ENCODE measurements at regions not wholly inside any gene's neighbourhood (a gene's known extent, or its start where the extent isn't known, plus 50 kb on each side); places are given as distances from the start of the nearest gene placed in this dataset.

GRCh38 chr10:83262434-83262833 lies 876.9 kb upstream of the GHITM start:
- H3K14ac ChIP-seq (ENCODE audit: insufficient read length): no peak overlapping the region
- FAIRE-seq: no peak
- H4K20me1 ChIP-seq (replicated peaks in 1 of 2; ENCODE audit: control insufficient read depth in 1 of 2, insufficient read depth in 2 of 2, low read length in 2 of 2): no peaks in the 10 kb centered on the region
- no peaks in the 10 kb centered on the region for H3K79me1 ChIP-seq (ENCODE audit: low read depth, low read length)
- H3K36me3 ChIP-seq (ENCODE audit: control insufficient read depth in 2 of 4, insufficient read depth in 4 of 4, low read length in 3 of 4): no peaks in the 10 kb centered on the region
- H2BK15ac ChIP-seq (ENCODE audit: low read length): no peak overlapping the region
- H3K56ac ChIP-seq (replicated peaks; ENCODE audit: insufficient read length, low read depth, low read length): no peak overlapping the region
- 91% methylated on average over 1 of the region's 1 CpG; no CpG with 5 or more reads in 1 of the 2 experiments for WGBS, 2 experiments (ENCODE audit: extremely low coverage in 1 of 2, insufficient coverage in 1 of 2, insufficient read length in 1 of 2, insufficient replicate concordance in 2 of 2, low coverage in 1 of 2, low lambda C conversion rate in 2 of 2, missing lambda C conversion rate in 1 of 2)
- ChIA-PET POLR2A (ENCODE audit: partially characterized antibody) (no interaction called here), CTCF (ENCODE audit: partially characterized antibody) (no interaction called here)
- no peak overlapping the region for H3K4me3 ChIP-seq (ENCODE audit: extremely low read depth in 1 of 4, insufficient read depth in 2 of 4, low read depth in 3 of 4, low read length in 4 of 4)
- no peak overlapping the region for H3K9ac ChIP-seq (replicated peaks in 1 of 4; ENCODE audit: extremely low read depth in 1 of 4, low read depth in 3 of 4, low read length in 3 of 4)
- no peak overlapping the region for H2BK5ac ChIP-seq (ENCODE audit: low read depth, low read length)
- H3K27me3 ChIP-seq (replicated peaks in 1 of 4; ENCODE audit: control insufficient read depth in 3 of 4, extremely low read depth in 1 of 4, insufficient read depth in 3 of 4, low read length in 3 of 4): no peaks in the 10 kb centered on the region
- H3K18ac ChIP-seq (ENCODE audit: extremely low read depth, low read length): no peak overlapping the region
- no peak overlapping the region for H3K4ac ChIP-seq (replicated peaks; ENCODE audit: insufficient read length, low read depth, low read length)
- H3K23me2 ChIP-seq (ENCODE audit: low read depth, low read length): no peaks in the 10 kb centered on the region
- no peak overlapping the region for H4K8ac ChIP-seq (ENCODE audit: extremely low read depth, insufficient read depth, low read length)
- no peaks in the 10 kb centered on the region for H3K4me1 ChIP-seq (replicated peaks in 1 of 4; ENCODE audit: control insufficient read depth in 3 of 4, insufficient read depth in 4 of 4, low read length in 3 of 4)
- no peak overlapping the region for H2AFZ ChIP-seq (ENCODE audit: low read length)
- H2AK5ac ChIP-seq (ENCODE audit: low read depth, low read length): no peak overlapping the region
- no peak overlapping the region for H2BK120ac ChIP-seq (replicated peaks; ENCODE audit: low read depth, low read length)
- H3K9me3 ChIP-seq (ENCODE audit: insufficient read depth in 2 of 2, low read depth in 1 of 2, low read length in 1 of 2): 0 out of 4 replicates have a peak, but pooled peaks cover 0 to 2% of the 10 kb centered on the region in 2 experiments
- H2BK20ac ChIP-seq (ENCODE audit: low read length): no peak overlapping the region
- H3K79me2 ChIP-seq (ENCODE audit: control insufficient read depth in 1 of 2, insufficient read depth in 2 of 2, low read length in 2 of 2): no peaks in the 10 kb centered on the region
- no peak overlapping the region for H3K4me2 ChIP-seq (ENCODE audit: insufficient read depth in 1 of 2, low read depth in 2 of 2, low read length in 2 of 2)
- H3K27ac ChIP-seq (ENCODE audit: low read depth, low read length): no peak overlapping the region
- no peak overlapping the region for H4K91ac ChIP-seq (replicated peaks; ENCODE audit: insufficient read length, low read length)
- no peak for TF ChIP-seq E2F6 (IDR thresholded peaks at IDR 0.05)
- TF ChIP-seq SIN3A (conservative IDR thresholded peaks at IDR 0.05 in 1 of 2, IDR thresholded peaks at IDR 0.05 in 1 of 2; ENCODE audit: low read depth in 1 of 2, low read length in 2 of 2): no peak
- TF ChIP-seq CEBPB (IDR thresholded peaks at IDR 0.05; ENCODE audit: low read depth, low read length): no peak
- H3K23ac ChIP-seq (ENCODE audit: insufficient read length): no peak overlapping the region
- no peak overlapping the region for H2BK12ac ChIP-seq (ENCODE audit: low read depth, low read length)
- DNase-seq (ENCODE audit: low read depth in 1 of 2, low spot score in 2 of 2): no peak
- H4K5ac ChIP-seq (ENCODE audit: insufficient read length, low read depth, low read length): no peak overlapping the region
